Right atrium auricular region (tissue), 2 donors: ENCODE measurements at regions not wholly inside any gene's neighbourhood (a gene's known extent, or its start where the extent isn't known, plus 50 kb on each side); places are given as distances from the start of the nearest gene placed in this dataset.

ENCODE experiments used
- DNase-seq: peaks from one replicate; pipeline ENCODE4 v3.0.0-alpha.2; 2019; ENCODE audit warnings: low spot score
- H3K27ac ChIP-seq, 2 donors: fragments of 200-600 bp; sonication (generic); 1 replicate in 1 of 2; 2 replicates in 1 of 2; pipeline ENCODE4 v1.5.1; 2016 to 2019
- H3K27me3 ChIP-seq, 2 donors: fragments of 200-600 bp; sonication (generic); one replicate each; pipeline versions ENCODE4 v1.5.1 to v1.6.0; 2017 to 2019
- H3K36me3 ChIP-seq: fragments of 200-600 bp; sonication (generic); one replicate; pipeline ENCODE4 v1.5.1; 2016
- H3K4me1 ChIP-seq, 2 donors: fragments of 200-600 bp; sonication (generic); one replicate each; pipeline versions ENCODE4 v1.5.1 to v1.6.0; 2017 to 2019
- H3K4me3 ChIP-seq, 2 donors: fragments of 200-600 bp; sonication (generic); 1 replicate in 1 of 2; 2 replicates in 1 of 2; pipeline ENCODE4 v1.5.1; 2017 to 2019; ENCODE audit warnings: mild to moderate bottlenecking in 1 of 2, moderate library complexity in 1 of 2
- H3K9me3 ChIP-seq, 2 donors: fragments of 200-600 bp; sonication (generic); one replicate each; pipeline ENCODE4 v1.5.1; 2019
- TF ChIP-seq, protein P1 (sequence below), 2 donors: fragments of 200-600 bp; sonication (generic); IDR thresholded peaks; one replicate each; pipeline ENCODE4 v1.5.1; 2019; ENCODE audit warnings: antibody characterized with exemption in 2 of 2

DNA sequence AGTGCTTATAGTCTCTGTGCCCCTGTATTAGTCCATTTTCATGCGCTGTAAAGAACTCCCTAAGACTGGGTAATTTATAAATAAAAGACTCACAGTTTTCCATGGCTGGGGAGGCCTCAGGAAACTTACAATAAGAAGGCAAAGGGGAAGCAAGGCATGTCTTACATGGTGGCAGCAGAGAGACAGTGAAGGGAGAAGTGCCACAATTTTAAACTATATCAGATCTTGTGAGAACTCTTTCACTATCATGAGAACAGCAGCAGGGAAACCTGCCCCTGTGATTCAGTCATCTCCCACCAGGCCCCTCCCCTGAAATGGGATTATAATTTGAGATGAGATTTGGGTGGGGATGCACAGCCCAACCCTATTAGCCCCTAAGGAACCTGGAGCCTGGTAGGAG is 243.2 kb downstream of the EDEM1 start:
- Histone ChIP-seq H3K27me3 (no peaks in the 10 kb centered on the region), H3K27ac (no peak overlapping the region), H3K4me1 (no peaks in the 10 kb centered on the region), H3K9me3 (no peaks in the 10 kb centered on the region), H3K36me3 (no peaks in the 10 kb centered on the region), H3K4me3 (no peak overlapping the region)
- TF ChIP-seq, protein P1, sequence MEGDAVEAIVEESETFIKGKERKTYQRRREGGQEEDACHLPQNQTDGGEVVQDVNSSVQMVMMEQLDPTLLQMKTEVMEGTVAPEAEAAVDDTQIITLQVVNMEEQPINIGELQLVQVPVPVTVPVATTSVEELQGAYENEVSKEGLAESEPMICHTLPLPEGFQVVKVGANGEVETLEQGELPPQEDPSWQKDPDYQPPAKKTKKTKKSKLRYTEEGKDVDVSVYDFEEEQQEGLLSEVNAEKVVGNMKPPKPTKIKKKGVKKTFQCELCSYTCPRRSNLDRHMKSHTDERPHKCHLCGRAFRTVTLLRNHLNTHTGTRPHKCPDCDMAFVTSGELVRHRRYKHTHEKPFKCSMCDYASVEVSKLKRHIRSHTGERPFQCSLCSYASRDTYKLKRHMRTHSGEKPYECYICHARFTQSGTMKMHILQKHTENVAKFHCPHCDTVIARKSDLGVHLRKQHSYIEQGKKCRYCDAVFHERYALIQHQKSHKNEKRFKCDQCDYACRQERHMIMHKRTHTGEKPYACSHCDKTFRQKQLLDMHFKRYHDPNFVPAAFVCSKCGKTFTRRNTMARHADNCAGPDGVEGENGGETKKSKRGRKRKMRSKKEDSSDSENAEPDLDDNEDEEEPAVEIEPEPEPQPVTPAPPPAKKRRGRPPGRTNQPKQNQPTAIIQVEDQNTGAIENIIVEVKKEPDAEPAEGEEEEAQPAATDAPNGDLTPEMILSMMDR (IDR thresholded peaks at IDR 0.05), result no peak
- DNase-seq, result no peak

DNA sequence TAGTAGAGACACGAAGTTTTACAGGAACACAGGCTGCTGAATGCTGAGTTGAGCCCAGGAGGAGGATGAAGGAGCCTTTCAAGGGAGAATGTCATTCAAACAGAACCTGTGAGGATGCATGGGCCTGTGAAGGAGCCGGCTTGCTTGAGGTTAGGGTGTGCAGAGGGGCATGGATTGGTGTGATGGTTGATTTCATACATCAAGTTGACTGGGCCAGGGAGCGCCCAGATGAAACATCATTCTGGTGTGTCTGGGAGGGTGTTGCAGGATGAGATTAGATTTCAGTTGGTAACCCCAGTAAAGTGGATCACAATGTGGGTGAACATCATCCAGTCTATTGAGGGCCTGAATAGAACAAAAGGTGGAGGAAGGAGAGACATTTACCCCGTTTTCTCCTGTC is 243.6 kb downstream of the EDEM1 start:
- Histone ChIP-seq H3K27me3 (no peaks in the 10 kb centered on the region), H3K27ac (no peak overlapping the region), H3K4me1 (no peaks in the 10 kb centered on the region), H3K36me3 (no peaks in the 10 kb centered on the region), H3K9me3 (no peaks in the 10 kb centered on the region), H3K4me3 (no peak overlapping the region)
- no peak for DNase-seq
- TF ChIP-seq, protein P1 (IDR thresholded peaks at IDR 0.05), result no peak

DNA sequence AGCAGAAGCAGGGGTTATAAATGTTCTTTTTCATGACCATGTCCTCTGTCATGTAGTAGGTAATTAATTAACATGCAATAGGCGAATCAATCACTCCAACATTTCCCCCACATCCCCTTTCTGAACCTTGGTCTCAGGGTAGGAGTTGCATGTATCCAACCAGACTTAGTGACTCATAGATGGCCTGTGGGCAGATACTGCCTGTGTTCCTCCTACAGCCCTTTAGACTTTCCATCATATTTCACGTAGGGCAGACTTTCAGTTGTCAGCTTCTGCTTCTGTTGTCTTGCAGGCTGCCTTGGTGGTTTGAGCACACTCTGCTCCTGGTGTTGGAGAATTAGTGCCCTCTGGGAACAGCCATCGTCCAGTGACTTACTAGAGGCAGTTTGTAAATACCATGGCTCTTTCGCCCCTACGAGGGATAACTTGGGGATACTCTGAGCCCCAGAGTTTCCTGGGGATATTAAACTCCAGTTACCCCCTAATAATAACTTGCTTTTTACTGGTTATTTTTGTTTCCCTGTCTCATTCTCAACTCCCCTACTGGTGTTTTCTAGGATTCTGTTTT is 244.4 kb downstream of the EDEM1 start:
- H3K4me3 ChIP-seq, result no peak overlapping the region
- H3K4me1 ChIP-seq, result no peaks in the 10 kb centered on the region
- H3K9me3 ChIP-seq, result no peaks in the 10 kb centered on the region
- H3K27me3 ChIP-seq, result no peaks in the 10 kb centered on the region
- H3K36me3 ChIP-seq, result no peaks in the 10 kb centered on the region
- TF ChIP-seq, protein P1 (IDR thresholded peaks at IDR 0.05), result no peak
- H3K27ac ChIP-seq, result no peak overlapping the region
- DNase-seq, result no peak

DNA sequence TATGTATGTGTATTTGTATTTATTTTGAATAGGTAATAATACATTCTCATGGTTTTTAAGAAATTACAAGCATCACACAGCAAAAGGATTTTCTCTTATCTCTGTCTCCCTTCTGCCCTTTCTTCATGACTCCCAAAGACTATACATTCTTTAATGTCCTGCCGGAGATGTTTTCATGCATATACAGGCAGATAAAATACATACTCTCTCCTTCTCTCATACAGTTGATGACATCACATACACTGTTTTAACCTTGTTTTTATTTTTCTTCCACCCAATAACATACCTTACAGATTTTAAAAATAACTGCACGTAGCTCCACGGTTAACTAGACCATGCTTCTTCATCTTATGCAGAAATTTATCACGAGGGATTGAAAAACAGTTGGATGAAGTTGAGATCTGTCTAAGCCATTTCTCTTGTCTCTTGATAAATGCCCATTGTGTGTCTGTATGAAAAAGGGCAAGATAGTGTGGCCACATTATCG is 249.8 kb downstream of the EDEM1 start:
- Histone ChIP-seq H3K4me3 (no peak overlapping the region), H3K27ac (no peak overlapping the region), H3K4me1 (no peaks in the 10 kb centered on the region), H3K9me3 (peaks cover 0 to 5% of the 10 kb centered on the region in 2 donors), H3K36me3 (no peaks in the 10 kb centered on the region), H3K27me3 (no peaks in the 10 kb centered on the region)
- TF ChIP-seq, protein P1 (IDR thresholded peaks at IDR 0.05), result no peak
- no peak for DNase-seq

DNA sequence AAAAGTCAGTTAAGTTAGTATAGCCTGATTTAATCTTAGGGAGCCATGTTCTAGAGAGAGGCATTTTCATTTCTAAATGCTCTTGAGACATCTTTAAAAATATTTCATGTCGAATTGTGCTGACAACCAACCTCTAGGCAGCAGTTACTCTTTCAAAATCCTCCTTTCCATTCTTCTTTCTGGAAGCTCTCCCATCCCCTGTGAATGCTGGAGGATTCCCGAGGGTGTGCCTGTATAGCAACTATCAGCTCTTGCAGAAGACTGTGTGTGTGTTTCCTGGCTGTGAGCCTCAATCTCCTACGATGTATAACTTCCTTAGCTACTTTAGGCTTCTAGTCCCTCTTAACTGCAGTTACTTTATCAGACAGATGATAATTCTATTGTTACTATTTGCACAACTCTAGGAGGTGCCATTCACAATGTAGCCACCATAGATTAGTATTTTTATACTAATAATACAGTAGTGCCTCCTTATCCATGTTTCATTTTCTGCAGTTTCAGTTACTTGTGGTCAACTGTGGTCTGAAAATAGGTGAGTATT is 250.3 kb downstream of the EDEM1 start:
- no peak for DNase-seq
- H3K36me3 ChIP-seq, result no peaks in the 10 kb centered on the region
- no peak overlapping the region for H3K27ac ChIP-seq
- H3K27me3 ChIP-seq, result no peaks in the 10 kb centered on the region
- H3K9me3 ChIP-seq, result peaks cover 0 to 8% of the 10 kb centered on the region in 2 donors
- TF ChIP-seq, protein P1 (IDR thresholded peaks at IDR 0.05), result no peak
- H3K4me3 ChIP-seq, result no peak overlapping the region
- H3K4me1 ChIP-seq, result no peaks in the 10 kb centered on the region

DNA sequence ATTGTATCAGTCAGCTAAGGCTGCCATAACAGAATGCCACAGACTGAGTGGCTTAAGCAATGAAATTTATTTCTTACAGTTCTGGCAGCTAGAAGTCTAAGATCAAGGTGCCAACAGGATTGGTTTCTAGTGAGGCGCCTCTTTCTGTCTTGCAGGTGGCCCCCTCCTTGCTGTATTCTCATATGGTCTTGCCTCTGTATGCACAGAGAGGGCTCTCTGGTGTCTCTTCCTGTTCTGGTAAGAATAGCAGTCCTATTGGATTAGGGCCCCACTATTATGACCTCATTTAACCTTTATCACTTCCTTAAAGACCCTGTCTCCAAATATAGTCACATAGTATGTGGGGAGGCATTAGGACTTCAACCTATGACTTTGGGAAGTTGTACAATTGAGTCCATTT is 253.9 kb downstream of the EDEM1 start:
- H3K4me1 ChIP-seq, result no peaks in the 10 kb centered on the region

More for the DNA sequence above, 253.9 kb downstream of the EDEM1 start:
- H3K27ac ChIP-seq, result no peak overlapping the region
- H3K9me3 ChIP-seq, result peaks cover 0 to 19% of the 10 kb centered on the region in 2 donors
- no peaks in the 10 kb centered on the region for H3K27me3 ChIP-seq
- no peaks in the 10 kb centered on the region for H3K36me3 ChIP-seq
- no peak for DNase-seq
- TF ChIP-seq, protein P1 (IDR thresholded peaks at IDR 0.05), result no peak
- H3K4me3 ChIP-seq, result no peak overlapping the region
